ENCODE measurements at regions not wholly inside any gene's neighbourhood (a gene's known extent, or its start where the extent isn't known, plus 50 kb on each side); places are given as distances from the start of the nearest gene placed in this dataset.

GRCh38 chr10:120993089-120993488 is 141.9 kb downstream of the WDR11 start:
- TF ChIP-seq CTCF (IDR thresholded peaks at IDR 0.05) (no peak), POLR2A (IDR thresholded peaks at IDR 0.05) (no peak)

All from thyroid gland (tissue), 4 donors.